22Rv1 (cell line): ENCODE measurements at regions not wholly inside any gene's neighbourhood (a gene's known extent, or its start where the extent isn't known, plus 50 kb on each side); places are given as distances from the start of the nearest gene placed in this dataset.

Source experiments
- H3K27ac ChIP-seq: fragments of 450-650 bp; 2 replicates; pipeline ENCODE4 v1.5.1; 2017
- CTCF ChIP-seq: fragments of 450-650 bp; IDR thresholded peaks from 2 replicates; pipeline ENCODE4 v1.5.1; 2017; ENCODE audit warnings: mild to moderate bottlenecking
- ZFX ChIP-seq: fragments of 450-650 bp; IDR thresholded peaks from 2 replicates; pipeline ENCODE4 v1.6.1; 2017; ENCODE audit warnings: antibody characterized with exemption, borderline replicate concordance

GRCh38 chr6:43983632-43984031, 143.6 kb downstream of the MRPL14 start:
- TF ChIP-seq CTCF (no peak), ZFX (no peak)
- H3K27ac ChIP-seq: no peak overlapping the region

- H3K27ac ChIP-seq: no peak overlapping the region
- TF ChIP-seq CTCF (no peak), ZFX (no peak)
These were observed 144.1 kb downstream of the MRPL14 start for GRCh38 chr6:43983191-43983590.

- no peak overlapping the region for H3K27ac ChIP-seq
- TF ChIP-seq CTCF (no peak), ZFX (no peak)
These were observed 145.1 kb downstream of the MRPL14 start for GRCh38 chr6:43982084-43982625.

GRCh38 chr6:43981363-43981990, 145.8 kb downstream of the MRPL14 start:
- H3K27ac ChIP-seq: no peak overlapping the region
- TF ChIP-seq CTCF (no peak), ZFX (no peak)

- no peak overlapping the region for H3K27ac ChIP-seq
- TF ChIP-seq CTCF: no peak
- TF ChIP-seq ZFX: no peak
These were observed 147.1 kb downstream of the MRPL14 start for GRCh38 chr6:43980004-43980795.

GRCh38 chr6:43979525-43979924, 147.7 kb downstream of the MRPL14 start:
- no peak overlapping the region for H3K27ac ChIP-seq
- TF ChIP-seq ZFX: no peak
- no peak for TF ChIP-seq CTCF
